GM06990 (cell line): ENCODE measurements at regions not wholly inside any gene's neighbourhood (a gene's known extent, or its start where the extent isn't known, plus 50 kb on each side); places are given as distances from the start of the nearest gene placed in this dataset.

Source experiments
- DNase-seq: peaks from one replicate; pipeline ENCODE4 v3.0.0-alpha.2; 2011; ENCODE audit not compliant: insufficient read length; ENCODE audit errors: extremely low read depth
- H3K27me3 ChIP-seq: replicated peaks from 2 replicates; pipeline ENCODE4 v1.6.0; 2011; ENCODE audit warnings: low read length; ENCODE audit not compliant: control insufficient read depth, insufficient read depth
- H3K36me3 ChIP-seq: 2 replicates; pipeline ENCODE4 v1.5.1; 2011; ENCODE audit warnings: low read length; ENCODE audit not compliant: control insufficient read depth, insufficient read depth
- H3K4me3 ChIP-seq: replicated peaks from 2 replicates; pipeline ENCODE4 v1.5.1; 2011; ENCODE audit warnings: low read depth, mild to moderate bottlenecking, control low read depth, low read length
- CTCF ChIP-seq: IDR thresholded peaks from 2 replicates; pipeline ENCODE4 v1.5.1; 2011; ENCODE audit warnings: low read length, control low read depth, mild to moderate bottlenecking, inconsistent platforms; ENCODE audit not compliant: insufficient read depth, poor library complexity, severe bottlenecking

- Histone ChIP-seq H3K4me3 (no peak overlapping the region), H3K36me3 (no peaks in the 10 kb centered on the region), H3K27me3 (no peaks in the 10 kb centered on the region)
- TF ChIP-seq CTCF, result no peak
- no peak for DNase-seq
Measured at GRCh38 chr2:187129868-187130267, 280.9 kb upstream of the ZSWIM2 start.

- no peak for TF ChIP-seq CTCF
- no peak overlapping the region for H3K4me3 ChIP-seq
- H3K36me3 ChIP-seq, result no peaks in the 10 kb centered on the region
- DNase-seq, result no peak
- H3K27me3 ChIP-seq, result no peaks in the 10 kb centered on the region
Measured at GRCh38 chr2:187129306-187129705, 280.3 kb upstream of the ZSWIM2 start.

GRCh38 chr2:187126247-187127005, 277.5 kb upstream of the ZSWIM2 start:
- no peak for TF ChIP-seq CTCF
- H3K27me3 ChIP-seq, result no peaks in the 10 kb centered on the region
- DNase-seq, result no peak
- H3K36me3 ChIP-seq, result no peaks in the 10 kb centered on the region
- no peak overlapping the region for H3K4me3 ChIP-seq

- TF ChIP-seq CTCF, result no peak
- H3K27me3 ChIP-seq, result no peaks in the 10 kb centered on the region
- H3K4me3 ChIP-seq, result no peak overlapping the region
Measured at GRCh38 chr2:187125318-187125717, 276.3 kb upstream of the ZSWIM2 start.

GRCh38 chr2:187124529-187124928, 275.6 kb upstream of the ZSWIM2 start:
- H3K36me3 ChIP-seq, result no peaks in the 10 kb centered on the region
- DNase-seq, result no peak
- H3K4me3 ChIP-seq, result no peak overlapping the region
- TF ChIP-seq CTCF, result no peak
- no peaks in the 10 kb centered on the region for H3K27me3 ChIP-seq

More at GRCh38 chr2:187125318-187125717, 276.3 kb upstream of the ZSWIM2 start:
- no peaks in the 10 kb centered on the region for H3K36me3 ChIP-seq
- no peak for DNase-seq
